MCF 10A (cell line): ENCODE measurements at regions not wholly inside any gene's neighbourhood (a gene's known extent, or its start where the extent isn't known, plus 50 kb on each side); places are given as distances from the start of the nearest gene placed in this dataset.

Experiments
- BruUV-seq: library from RNA; stranded (reverse); fragments of 400-500 nt; replicated peaks from 2 replicates; lab custom pipeline; 2021; lab: Mats Ljungman, UMichigan
- CTCF ChIA-PET: fragments of 300-600 bp; sonication (Branson Sonifier 250); formaldehyde crosslinking; extraction: SDS; loops from one replicate; lab custom pipeline; 2021; ENCODE audit warnings: antibody characterized with exemption, inconsistent platforms; lab: Yijun Ruan, JAX
- POLR2A ChIA-PET: fragments of 300-600, 350-650 bp; sonication (Branson Sonifier 250); formaldehyde crosslinking; extraction: SDS; loops from one replicate; lab custom pipeline; 2020; ENCODE audit warnings: antibody characterized with exemption, inconsistent platforms; lab: Yijun Ruan, JAX
- DNase-seq: peaks from one replicate; pipeline ENCODE4 v3.0.0-alpha.2; 2018; ENCODE audit not compliant: unreplicated experiment
- H3K27ac Mint-ChIP-seq: one replicate; pipeline ENCODE4 v1.8.0; 2022; ENCODE audit warnings: mild to moderate bottlenecking, low read depth, mixed read lengths; ENCODE audit not compliant: unreplicated experiment
- H3K27me3 Mint-ChIP-seq: one replicate; pipeline ENCODE4 v1.8.0; 2022; ENCODE audit warnings: mixed read lengths; ENCODE audit not compliant: insufficient read depth, unreplicated experiment
- H3K36me3 Mint-ChIP-seq: one replicate; pipeline ENCODE4 v1.8.0; 2022; ENCODE audit warnings: mild to moderate bottlenecking, moderate library complexity, mixed read lengths; ENCODE audit not compliant: insufficient read depth, unreplicated experiment
- H3K4me1 Mint-ChIP-seq: one replicate; pipeline ENCODE4 v1.8.0; 2022; ENCODE audit warnings: mixed read lengths; ENCODE audit not compliant: insufficient read depth, unreplicated experiment
- H3K4me3 Mint-ChIP-seq: one replicate; pipeline ENCODE4 v1.8.0; 2022; ENCODE audit warnings: mild to moderate bottlenecking, moderate library complexity, mixed read lengths; ENCODE audit not compliant: unreplicated experiment
- H3K9me3 Mint-ChIP-seq: one replicate; pipeline ENCODE4 v1.8.0; 2022; ENCODE audit warnings: mixed read lengths; ENCODE audit not compliant: unreplicated experiment
- CTCF ChIP-seq: fragments of 200-600 bp; IDR thresholded peaks from one replicate; pipeline ENCODE4 v1.8.0; 2022; ENCODE audit warnings: antibody characterized with exemption, mild to moderate bottlenecking; ENCODE audit not compliant: unreplicated experiment
- intact Hi-C: fragments of 100-400 bp; cut with micrococcal nuclease; formaldehyde crosslinking; loops from 2 replicates; pipeline ENCODE4 v1.14.1; 2022

GRCh38 chr3:16081661-16082060 lies 92.8 kb upstream of the GALNT15 start:
- H3K27ac Mint-ChIP-seq = no peak overlapping the region
- no TSS peak for BruUV-seq
- CTCF ChIA-PET = no interaction called here
- POLR2A ChIA-PET = no interaction called here
- TF ChIP-seq CTCF = no peak
- H3K36me3 Mint-ChIP-seq = no peaks in the 10 kb centered on the region
- no peak overlapping the region for H3K4me3 Mint-ChIP-seq
- peaks cover 20% of the 10 kb centered on the region for H3K9me3 Mint-ChIP-seq
- no peaks in the 10 kb centered on the region for H3K4me1 Mint-ChIP-seq
- intact Hi-C loops = no loop called here
- DNase-seq = no peak
- no peaks in the 10 kb centered on the region for H3K27me3 Mint-ChIP-seq

GRCh38 chr3:16084887-16085286 lies 89.6 kb upstream of the GALNT15 start:
- Mint-ChIP-seq H3K36me3 (no peaks in the 10 kb centered on the region), H3K27me3 (no peaks in the 10 kb centered on the region), H3K4me3 (no peak overlapping the region), H3K9me3 (peaks cover 20% of the 10 kb centered on the region), H3K4me1 (no peaks in the 10 kb centered on the region), H3K27ac (no peak overlapping the region)
- ChIA-PET CTCF (interaction anchor here (0.7 to 1.1 kb wide), 2 partner anchors 10 to 13 kb away, joined by 3 read pairs; no protein-coding TSS in a partner anchor), POLR2A (interaction anchor here (1.9 kb wide), 1 partner anchor 10 kb away, joined by 4 read pairs; no protein-coding TSS in a partner anchor)
- BruUV-seq = no TSS peak
- TF ChIP-seq CTCF = no peak
- no peak for DNase-seq
- intact Hi-C loops = no loop called here

GRCh38 chr3:16085410-16085809 lies 89.1 kb upstream of the GALNT15 start:
- TF ChIP-seq CTCF = no peak
- no peak overlapping the region for H3K27ac Mint-ChIP-seq
- intact Hi-C loops = no loop called here
- H3K4me1 Mint-ChIP-seq = no peaks in the 10 kb centered on the region
- POLR2A ChIA-PET = interaction anchor here (0.7 to 1.9 kb wide), 3 partner anchors 10 to 17 kb away, joined by 3 to 4 read pairs (median 3); no protein-coding TSS in a partner anchor
- no peak overlapping the region for H3K4me3 Mint-ChIP-seq
- no TSS peak for BruUV-seq
- CTCF ChIA-PET = interaction anchor here (1.1 kb wide), 1 partner anchor 13 kb away, joined by 3 read pairs; no protein-coding TSS in a partner anchor
- no peaks in the 10 kb centered on the region for H3K36me3 Mint-ChIP-seq
- no peak for DNase-seq
- H3K9me3 Mint-ChIP-seq = peaks cover 18% of the 10 kb centered on the region
- no peaks in the 10 kb centered on the region for H3K27me3 Mint-ChIP-seq

GRCh38 chr3:16085884-16086608 lies 88.4 kb upstream of the GALNT15 start:
- ChIA-PET CTCF (interaction anchor here (1.1 kb wide), 1 partner anchor 14 kb away, joined by 3 read pairs; no protein-coding TSS in a partner anchor), POLR2A (interaction anchor here (0.7 to 1.9 kb wide), 3 partner anchors 11 to 17 kb away, joined by 3 to 4 read pairs (median 3); no protein-coding TSS in a partner anchor)
- peaks cover 13% of the 10 kb centered on the region for H3K9me3 Mint-ChIP-seq
- intact Hi-C loops = no loop called here
- H3K27ac Mint-ChIP-seq = no peak overlapping the region
- no peak for TF ChIP-seq CTCF
- DNase-seq = no peak
- BruUV-seq = no TSS peak
- H3K4me3 Mint-ChIP-seq = no peak overlapping the region
- H3K36me3 Mint-ChIP-seq = no peaks in the 10 kb centered on the region
- no peaks in the 10 kb centered on the region for H3K27me3 Mint-ChIP-seq
- H3K4me1 Mint-ChIP-seq = no peaks in the 10 kb centered on the region
